ENCODE measurements at regions not wholly inside any gene's neighbourhood (a gene's known extent, or its start where the extent isn't known, plus 50 kb on each side); places are given as distances from the start of the nearest gene placed in this dataset.

- TF ChIP-seq CTCF (IDR thresholded peaks at IDR 0.05; ENCODE audit: low read depth, low read length), result no peak
- DNase-seq (ENCODE audit: extremely low read depth, low read depth), result no peak
Observed at GRCh38 chr12:94813314-94813713, 163.0 kb upstream of the TMCC3 start.

GRCh38 chr12:94812345-94812744 lies 162.0 kb upstream of the TMCC3 start:
- TF ChIP-seq CTCF (IDR thresholded peaks at IDR 0.05; ENCODE audit: low read depth, low read length), result no peak
- no peak for DNase-seq (ENCODE audit: extremely low read depth, low read depth)

- DNase-seq (ENCODE audit: extremely low read depth, low read depth), result no peak
- no peak for TF ChIP-seq CTCF (IDR thresholded peaks at IDR 0.05; ENCODE audit: low read depth, low read length)
Observed at GRCh38 chr12:94811611-94812010, 161.3 kb upstream of the TMCC3 start.

GRCh38 chr12:94807951-94808350 lies 157.6 kb upstream of the TMCC3 start:
- no peak for DNase-seq (ENCODE audit: extremely low read depth, low read depth)

GRCh38 chr12:94806617-94807016 lies 156.3 kb upstream of the TMCC3 start:
- TF ChIP-seq CTCF (IDR thresholded peaks at IDR 0.05; ENCODE audit: low read depth, low read length), result no peak
- no peak for DNase-seq (ENCODE audit: extremely low read depth, low read depth)

More at GRCh38 chr12:94807951-94808350, 157.6 kb upstream of the TMCC3 start:
- no peak for TF ChIP-seq CTCF (IDR thresholded peaks at IDR 0.05; ENCODE audit: low read depth, low read length)

GRCh38 chr12:94805749-94806529 lies 155.6 kb upstream of the TMCC3 start:
- DNase-seq (ENCODE audit: extremely low read depth, low read depth), result peak; percentile 14
- TF ChIP-seq CTCF (IDR thresholded peaks at IDR 0.05; ENCODE audit: low read depth, low read length), result no peak

- no peak for TF ChIP-seq CTCF (IDR thresholded peaks at IDR 0.05; ENCODE audit: low read depth, low read length)
- no peak for DNase-seq (ENCODE audit: extremely low read depth, low read depth)
Observed at GRCh38 chr12:94803939-94804338, 153.6 kb upstream of the TMCC3 start.

Data from AG09319 (cell line).